ENCODE measurements at regions not wholly inside any gene's neighbourhood (a gene's known extent, or its start where the extent isn't known, plus 50 kb on each side); places are given as distances from the start of the nearest gene placed in this dataset.

- TF ChIP-seq CTCF (IDR thresholded peaks at IDR 0.05) (no peak), POLR2A (IDR thresholded peaks at IDR 0.05) (no peak)
Measured at GRCh38 chr4:45778514-45778913, 345.3 kb downstream of the GABRG1 start.
